Choroid plexus epithelial cell (primary cell): ENCODE measurements at regions not wholly inside any gene's neighbourhood (a gene's known extent, or its start where the extent isn't known, plus 50 kb on each side); places are given as distances from the start of the nearest gene placed in this dataset.

Experiments
- DNase-seq: peaks from one replicate; pipeline ENCODE4 v3.0.0-alpha.2; 2010; ENCODE audit warnings: low read depth
- H3K4me3 ChIP-seq: 2 replicates; pipeline ENCODE4 v1.5.1; 2011; ENCODE audit warnings: low read depth, mild to moderate bottlenecking, control low read depth, low read length, moderate library complexity
- TF ChIP-seq, protein P1 (sequence below): conservative IDR thresholded peaks from 2 replicates; pipeline ENCODE4 v1.5.1; 2011; ENCODE audit warnings: low read depth, mild to moderate bottlenecking, control low read depth, inconsistent platforms, low read length, moderate library complexity

- no peak overlapping the region for H3K4me3 ChIP-seq
- DNase-seq, result peak; percentile 38
- TF ChIP-seq, protein P1, sequence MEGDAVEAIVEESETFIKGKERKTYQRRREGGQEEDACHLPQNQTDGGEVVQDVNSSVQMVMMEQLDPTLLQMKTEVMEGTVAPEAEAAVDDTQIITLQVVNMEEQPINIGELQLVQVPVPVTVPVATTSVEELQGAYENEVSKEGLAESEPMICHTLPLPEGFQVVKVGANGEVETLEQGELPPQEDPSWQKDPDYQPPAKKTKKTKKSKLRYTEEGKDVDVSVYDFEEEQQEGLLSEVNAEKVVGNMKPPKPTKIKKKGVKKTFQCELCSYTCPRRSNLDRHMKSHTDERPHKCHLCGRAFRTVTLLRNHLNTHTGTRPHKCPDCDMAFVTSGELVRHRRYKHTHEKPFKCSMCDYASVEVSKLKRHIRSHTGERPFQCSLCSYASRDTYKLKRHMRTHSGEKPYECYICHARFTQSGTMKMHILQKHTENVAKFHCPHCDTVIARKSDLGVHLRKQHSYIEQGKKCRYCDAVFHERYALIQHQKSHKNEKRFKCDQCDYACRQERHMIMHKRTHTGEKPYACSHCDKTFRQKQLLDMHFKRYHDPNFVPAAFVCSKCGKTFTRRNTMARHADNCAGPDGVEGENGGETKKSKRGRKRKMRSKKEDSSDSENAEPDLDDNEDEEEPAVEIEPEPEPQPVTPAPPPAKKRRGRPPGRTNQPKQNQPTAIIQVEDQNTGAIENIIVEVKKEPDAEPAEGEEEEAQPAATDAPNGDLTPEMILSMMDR, result peak; percentile 77
These were observed 282.9 kb upstream of the TNP1 start for GRCh38 chr2:217142649-217143266.

DNA sequence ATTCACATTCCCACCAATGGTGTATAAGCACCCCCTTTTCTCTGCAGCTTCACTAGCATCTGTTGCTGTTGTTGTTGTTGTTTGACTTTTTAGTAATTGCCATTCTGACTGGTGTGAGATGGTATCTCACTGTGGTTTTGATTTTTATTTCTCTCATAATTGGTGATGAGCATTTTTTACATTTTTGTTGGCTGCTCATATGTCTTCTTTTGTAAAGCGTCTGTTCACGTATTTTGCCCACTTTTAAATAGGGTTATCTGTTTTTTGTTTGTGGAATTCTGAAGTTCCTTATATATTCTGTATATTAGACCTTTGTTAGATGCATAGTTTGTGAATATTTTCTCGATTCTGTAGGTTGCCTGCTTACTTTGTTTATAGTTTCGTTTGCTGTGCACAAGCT, 278.4 kb upstream of the TNP1 start:
- TF ChIP-seq, protein P1, result no peak

DNA sequence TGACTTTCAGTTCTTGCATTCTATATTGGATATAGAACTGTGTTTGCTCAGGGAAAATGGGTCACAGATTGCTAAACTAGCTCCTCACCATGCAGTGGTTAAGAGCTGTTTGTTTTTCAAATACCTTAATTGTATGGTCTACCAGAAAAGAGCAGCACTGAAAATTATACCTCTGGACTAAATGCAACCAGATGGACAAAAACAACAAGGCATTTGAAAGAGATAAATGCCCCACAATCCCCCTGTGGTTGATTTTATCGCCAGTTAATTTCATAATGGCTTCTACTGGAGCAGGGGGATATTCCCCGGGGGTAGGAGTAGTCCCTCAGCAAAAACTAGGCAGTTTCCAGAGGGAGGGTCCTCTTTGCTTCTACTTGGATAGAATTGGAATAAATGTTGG, 267.9 kb upstream of the TNP1 start:
- TF ChIP-seq, protein P1, result no peak
- peak; percentile 55 for DNase-seq
- no peak overlapping the region for H3K4me3 ChIP-seq

More for the DNA sequence above, 278.4 kb upstream of the TNP1 start:
- no peak for DNase-seq
- H3K4me3 ChIP-seq, result no peak overlapping the region

DNA sequence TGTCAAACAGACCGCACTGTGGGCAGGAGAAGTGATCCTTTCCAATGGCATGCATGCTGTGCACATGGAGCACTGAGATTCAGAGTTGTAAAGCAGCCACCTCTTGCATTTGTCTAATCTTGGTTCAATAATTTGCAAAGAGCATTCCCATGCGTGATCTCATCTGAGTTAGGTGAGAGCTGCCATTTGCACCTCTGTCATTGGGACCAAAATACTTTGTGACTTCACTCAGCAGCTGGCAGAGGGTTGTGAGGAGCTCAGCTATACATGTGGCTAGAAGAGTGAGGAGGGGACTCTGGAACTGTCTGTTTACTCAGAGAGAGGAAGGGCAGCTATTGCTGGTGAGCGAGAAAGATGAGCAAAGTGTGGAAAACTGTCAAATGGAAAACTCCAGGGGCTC, 265.1 kb upstream of the TNP1 start:
- DNase-seq, result no peak
- TF ChIP-seq, protein P1, result no peak
- no peak overlapping the region for H3K4me3 ChIP-seq

DNA sequence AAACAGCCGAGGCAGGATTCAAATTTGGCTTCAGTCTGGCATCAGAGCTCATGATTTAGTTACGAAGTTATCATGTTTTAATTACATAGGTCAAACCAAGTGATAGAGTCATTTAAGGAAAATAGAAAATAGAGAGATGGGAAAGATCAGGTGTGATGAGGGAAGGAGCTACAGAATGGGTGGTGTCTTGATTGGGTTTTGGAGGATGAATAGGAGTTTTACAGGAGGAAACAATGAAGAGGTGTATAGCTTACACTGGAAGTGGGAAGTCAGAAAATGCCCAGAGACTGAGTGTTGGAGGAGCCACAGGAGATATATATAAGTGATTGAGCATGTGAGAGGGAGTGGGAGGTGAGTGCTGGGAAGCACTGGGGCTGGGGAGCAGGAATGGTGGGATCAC, 264.2 kb upstream of the TNP1 start:
- TF ChIP-seq, protein P1, result no peak
- no peak for DNase-seq
- no peak overlapping the region for H3K4me3 ChIP-seq

GRCh38 chr2:217121565-217121964, 261.7 kb upstream of the TNP1 start:
- no peak for DNase-seq
- no peak overlapping the region for H3K4me3 ChIP-seq
- TF ChIP-seq, protein P1, result no peak

DNA sequence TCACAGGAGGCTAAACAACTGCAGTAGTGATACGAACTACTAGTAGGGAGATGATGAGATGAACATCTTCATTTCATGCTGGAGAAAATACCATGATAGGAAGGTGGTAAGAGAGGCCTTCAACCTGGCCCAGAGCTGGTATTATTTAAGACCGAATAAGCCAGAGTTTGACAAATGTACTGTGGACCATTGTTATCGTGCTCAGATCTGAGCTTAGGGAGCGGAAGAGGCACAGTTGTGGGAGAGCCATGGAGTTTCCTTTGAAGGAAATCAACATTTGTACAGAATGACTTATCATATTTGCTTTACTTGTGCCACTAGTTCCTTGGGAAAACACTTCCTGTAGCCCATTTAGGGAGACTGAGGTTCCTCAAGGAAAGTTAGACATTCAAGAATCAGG, 260.6 kb upstream of the TNP1 start:
- TF ChIP-seq, protein P1, result no peak
- H3K4me3 ChIP-seq, result no peak overlapping the region
- no peak for DNase-seq
